Stomach (tissue), 4 donors: ENCODE measurements at regions not wholly inside any gene's neighbourhood (a gene's known extent, or its start where the extent isn't known, plus 50 kb on each side); places are given as distances from the start of the nearest gene placed in this dataset.

ENCODE experiments used
- EP300 ChIP-seq: sonication (generic); formaldehyde crosslinking; IDR thresholded peaks from one replicate; pipeline ENCODE4 v1.6.1; 2017; ENCODE audit warnings: antibody characterized with exemption
- TF ChIP-seq, protein P1 (sequence below), 7 experiments: fragments of 450-650 bp in 4 of 7; fragments of 200-600 bp in 3 of 7; sonication (generic) in 3 of 7; IDR thresholded peaks; one replicate each; pipeline ENCODE4 v1.5.1; 2016 to 2019; ENCODE audit warnings: antibody characterized with exemption in 7 of 7, control low read depth in 2 of 7, mild to moderate bottlenecking in 1 of 7

DNA sequence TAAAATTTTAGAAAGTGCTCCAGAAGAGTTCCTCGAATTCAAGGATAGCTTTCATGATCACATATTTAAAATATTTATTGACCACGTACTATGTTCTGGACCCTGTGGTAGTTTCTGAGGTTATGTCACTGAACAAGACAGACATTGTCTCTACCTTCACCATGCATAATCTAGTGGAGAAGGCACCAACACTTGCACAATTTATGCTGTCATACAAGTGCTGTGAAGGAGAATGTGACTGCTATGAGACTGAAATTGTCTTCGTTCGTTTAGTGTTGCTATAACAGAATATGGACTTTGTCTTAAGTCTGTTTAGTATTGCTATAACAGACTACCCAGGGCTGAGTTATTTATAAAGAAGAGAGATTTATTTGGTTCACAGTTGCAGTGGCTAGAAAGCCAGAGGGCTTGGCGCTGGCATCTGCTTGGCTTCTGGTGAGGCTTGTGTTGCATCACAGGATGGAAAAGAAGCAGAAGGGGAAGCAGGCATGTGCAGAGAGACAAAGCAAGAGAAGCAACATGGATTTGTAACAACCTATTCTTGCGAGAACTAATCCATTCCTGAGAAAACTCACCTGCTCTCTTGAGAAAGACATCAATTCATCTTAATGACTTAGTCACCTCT, 50.0 kb upstream of the RFX8 start:
- TF ChIP-seq, protein P1, sequence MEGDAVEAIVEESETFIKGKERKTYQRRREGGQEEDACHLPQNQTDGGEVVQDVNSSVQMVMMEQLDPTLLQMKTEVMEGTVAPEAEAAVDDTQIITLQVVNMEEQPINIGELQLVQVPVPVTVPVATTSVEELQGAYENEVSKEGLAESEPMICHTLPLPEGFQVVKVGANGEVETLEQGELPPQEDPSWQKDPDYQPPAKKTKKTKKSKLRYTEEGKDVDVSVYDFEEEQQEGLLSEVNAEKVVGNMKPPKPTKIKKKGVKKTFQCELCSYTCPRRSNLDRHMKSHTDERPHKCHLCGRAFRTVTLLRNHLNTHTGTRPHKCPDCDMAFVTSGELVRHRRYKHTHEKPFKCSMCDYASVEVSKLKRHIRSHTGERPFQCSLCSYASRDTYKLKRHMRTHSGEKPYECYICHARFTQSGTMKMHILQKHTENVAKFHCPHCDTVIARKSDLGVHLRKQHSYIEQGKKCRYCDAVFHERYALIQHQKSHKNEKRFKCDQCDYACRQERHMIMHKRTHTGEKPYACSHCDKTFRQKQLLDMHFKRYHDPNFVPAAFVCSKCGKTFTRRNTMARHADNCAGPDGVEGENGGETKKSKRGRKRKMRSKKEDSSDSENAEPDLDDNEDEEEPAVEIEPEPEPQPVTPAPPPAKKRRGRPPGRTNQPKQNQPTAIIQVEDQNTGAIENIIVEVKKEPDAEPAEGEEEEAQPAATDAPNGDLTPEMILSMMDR (IDR thresholded peaks at IDR 0.05), result no peak
- no peak for TF ChIP-seq EP300
